K562 (cell line): ENCODE measurements at regions not wholly inside any gene's neighbourhood (a gene's known extent, or its start where the extent isn't known, plus 50 kb on each side); places are given as distances from the start of the nearest gene placed in this dataset.

Source experiments
- ATAC-seq: fragments of 200-7000 bp; cut with Tn5 transposase; 3 replicates; pipeline ENCODE4 v1.9.1; 2020; ENCODE audit warnings: moderate library complexity
- BruUV-seq: library from RNA; stranded (reverse); fragments of 400-500 nt; replicated peaks from 2 replicates; lab custom pipeline; 2021; lab: Mats Ljungman, UMichigan
- CTCF ChIA-PET: fragments of 300-600 bp; formaldehyde crosslinking; extraction: SDS; loops from one replicate; lab custom pipeline; 2021; ENCODE audit warnings: low intra/inter-chr PET ratio; lab: Yijun Ruan, JAX
- POLR2A ChIA-PET: fragments of 300-600, 350-650 bp; sonication (Branson Sonifier 250); formaldehyde crosslinking; extraction: SDS; loops from one replicate; lab custom pipeline; 2021; ENCODE audit warnings: antibody characterized with exemption, inconsistent platforms; lab: Yijun Ruan, JAX
- DNase-seq, 4 experiments: peaks; one replicate each; pipeline versions ENCODE4 v3.0.0 to v3.0.0-alpha.2; 2011 to 2018; ENCODE audit warnings: low spot score in 3 of 4, mixed read lengths in 3 of 4; ENCODE audit errors: extremely low read depth in 1 of 4
- FAIRE-seq: peaks from 2 replicates; lab custom pipeline; 2011; peaks lifted over from hg19 to GRCh38; lab: Jason Lieb, UNC
- H2AFZ ChIP-seq: 2 replicates; pipeline ENCODE4 v1.6.0; 2011; ENCODE audit warnings: low read depth, low read length, control low read depth, inconsistent platforms
- H3K27ac ChIP-seq: fragments of 200-600 bp; 3 replicates; pipeline ENCODE4 v1.8.0; 2011; ENCODE audit warnings: low read depth, mild to moderate bottlenecking, control low read depth, inconsistent platforms, low read length, moderate library complexity, mixed read lengths; ENCODE audit errors: extremely low read depth
- H3K27me3 ChIP-seq, 2 experiments: fragments of 300-600 bp in 1 of 2; 2 replicates in 1 of 2; 3 replicates in 1 of 2; pipeline versions ENCODE4 v1.6.0 to v1.8.0; 2011; ENCODE audit warnings: inconsistent platforms in 2 of 2, low read length in 2 of 2, mild to moderate bottlenecking in 1 of 2, mixed read lengths in 1 of 2, moderate library complexity in 1 of 2; ENCODE audit not compliant: control insufficient read depth in 2 of 2, insufficient read depth in 2 of 2
- H3K36me3 ChIP-seq: fragments of 300-600 bp; 3 replicates; pipeline ENCODE4 v1.8.0; 2011; ENCODE audit warnings: mild to moderate bottlenecking, low read length, inconsistent platforms; ENCODE audit not compliant: control insufficient read depth, insufficient read depth
- H3K4me1 ChIP-seq, 2 experiments: fragments of 200-600 bp in 1 of 2; replicated peaks in 1 of 2; 2 replicates in 1 of 2; 3 replicates in 1 of 2; pipeline versions ENCODE4 v1.5.1 to v1.8.0; 2011; ENCODE audit warnings: inconsistent platforms in 2 of 2, low read length in 2 of 2, mild to moderate bottlenecking in 1 of 2, mixed read lengths in 1 of 2, moderate library complexity in 1 of 2; ENCODE audit not compliant: control insufficient read depth in 2 of 2, insufficient read depth in 2 of 2
- H3K4me2 ChIP-seq: 2 replicates; pipeline ENCODE4 v1.6.1; 2011; ENCODE audit warnings: low read length, control low read depth, inconsistent platforms, mixed read lengths; ENCODE audit not compliant: insufficient read depth
- H3K4me3 ChIP-seq: fragments of 200-600 bp; sonication (generic), shearing (Covaris generic); 2 replicates; pipeline ENCODE4 v1.5.1; 2016; ENCODE audit warnings: control low read depth, inconsistent platforms
- H3K79me2 ChIP-seq: fragments of 200-600 bp; 3 replicates; pipeline ENCODE4 v1.8.0; 2011; ENCODE audit warnings: low read length, inconsistent platforms; ENCODE audit not compliant: control insufficient read depth, insufficient read depth
- H3K9ac ChIP-seq, 2 experiments: 2 replicates each; pipeline versions ENCODE4 v1.6.0 to v1.6.1; 2011; ENCODE audit warnings: low read depth in 2 of 2, low read length in 2 of 2, control low read depth in 1 of 2, inconsistent platforms in 1 of 2, mild to moderate bottlenecking in 1 of 2, mixed read lengths in 1 of 2; ENCODE audit not compliant: insufficient read depth in 1 of 2
- H3K9me1 ChIP-seq: one replicate; pipeline ENCODE4 v1.6.0; 2011; ENCODE audit warnings: inconsistent platforms, mild to moderate bottlenecking, low read length, moderate library complexity; ENCODE audit not compliant: control insufficient read depth, insufficient read depth
- H3K9me3 ChIP-seq: replicated peaks from 2 replicates; pipeline ENCODE4 v1.5.1; 2011; ENCODE audit warnings: low read depth, low read length, inconsistent platforms; ENCODE audit not compliant: control insufficient read depth, insufficient read depth
- H4K20me1 ChIP-seq: replicated peaks from 2 replicates; pipeline ENCODE4 v1.6.1; 2011; ENCODE audit warnings: low read length, inconsistent platforms, mixed read lengths; ENCODE audit not compliant: control insufficient read depth, insufficient read depth
- CCNT2 ChIP-seq: IDR thresholded peaks from 2 replicates; pipeline ENCODE4 v1.6.1; 2011; ENCODE audit warnings: borderline replicate concordance, low read depth, mild to moderate bottlenecking, moderate library complexity, mixed read lengths, low read length; ENCODE audit not compliant: insufficient read length; ENCODE audit errors: extremely low read depth
- EHMT2 ChIP-seq: fragments of 450-650 bp; IDR thresholded peaks from 2 replicates; pipeline ENCODE4 v1.6.1; 2018; ENCODE audit warnings: antibody characterized with exemption
- MXD1 ChIP-seq: fragments of 250-450 bp; sonication (Bioruptor Pico); IDR thresholded peaks from 2 replicates; pipeline ENCODE4 v1.8.0; 2021; ENCODE audit warnings: borderline replicate concordance, mild to moderate bottlenecking, moderate library complexity; ENCODE audit not compliant: poor library complexity, severe bottlenecking
- NELFE ChIP-seq: IDR thresholded peaks from 2 replicates; pipeline ENCODE4 v1.6.1; 2011; ENCODE audit warnings: mild to moderate bottlenecking; ENCODE audit not compliant: insufficient read depth, insufficient read length
- NR4A1 ChIP-seq, 2 experiments: fragments of 250-450 bp in 1 of 2; fragments of 450-650 bp in 1 of 2; sonication (Bioruptor Pico) in 1 of 2; IDR thresholded peaks; 2 replicates each; pipeline versions ENCODE4 v1.4.0 to v1.6.1; 2016 to 2020; ENCODE audit warnings: mild to moderate bottlenecking in 2 of 2, missing compliant biosample characterization in 1 of 2, missing genetic modification characterization in 1 of 2, moderate library complexity in 1 of 2
- ZNF609 ChIP-seq: sonication (generic); formaldehyde crosslinking; IDR thresholded peaks from 2 replicates; pipeline ENCODE4 v1.8.1; 2023; ENCODE audit warnings: missing genetic modification reagents, mild to moderate bottlenecking, borderline replicate concordance
- ZNF778 ChIP-seq: fragments of 450-650 bp; formaldehyde crosslinking; IDR thresholded peaks from 2 replicates; pipeline ENCODE4 v1.4.0; 2020; ENCODE audit warnings: mild to moderate bottlenecking, moderate library complexity
- WGBS: fragments of 100-300 bp; shearing (Covaris generic); methylation state at CpG from one replicate; pipeline ENCODE4 v1.1.6; 2016; ENCODE audit warnings: low coverage, mixed read lengths; ENCODE audit not compliant: insufficient coverage; ENCODE audit errors: missing lambda C conversion rate; 5-methylcytosine and 5-hydroxymethylcytosine counted together
- in situ Hi-C: fragments of 300-500 bp; cut with MboI; formaldehyde crosslinking; loops from 4 replicates; pipeline ENCODE4 v1.15.0; 2018; ENCODE audit warnings: inconsistent platforms, mixed read lengths
- intact Hi-C: fragments of 100-400 bp; cut with micrococcal nuclease; formaldehyde crosslinking; loops from 2 replicates; pipeline ENCODE4 v1.14.2; 2022

GRCh38 chr5:103910011-103910410 is 347.4 kb upstream of the NUDT12 start (continued):
- no peak for TF ChIP-seq ZNF609
- no peak for TF ChIP-seq CCNT2

GRCh38 chr5:103909391-103909790 is 346.8 kb upstream of the NUDT12 start:
- TF ChIP-seq ZNF778 (CRISPR knock-in tag) (no peak), NELFE (no peak), EHMT2 (no peak), MXD1 (no peak), NR4A1 (CRISPR knock-in tag; IDR thresholded peaks at IDR 0.05) (no peak), NR4A1 (tag; IDR thresholded peaks at IDR 0.05) (no peak)
- Histone ChIP-seq H3K36me3 (no peaks in the 10 kb centered on the region), H2AFZ (no peak overlapping the region), H3K27ac (no peak overlapping the region), H3K9me1 (no peaks in the 10 kb centered on the region), H3K79me2 (no peaks in the 10 kb centered on the region), H3K4me3 (no peak overlapping the region), H3K9ac (no peak overlapping the region), H3K4me2 (no peak overlapping the region), H3K9me3 (no peaks in the 10 kb centered on the region), H3K4me1 (no peaks in the 10 kb centered on the region), H4K20me1 (no peaks in the 10 kb centered on the region), H3K27me3 (no peaks in the 10 kb centered on the region)
- CTCF ChIA-PET, result no interaction called here
- DNase-seq, result no peak
- POLR2A ChIA-PET, result interaction anchor here (1.4 kb wide), 1 partner anchor 23 kb away, joined by 4 read pairs; no protein-coding TSS in a partner anchor
- in situ Hi-C loops (no loop called here), intact Hi-C loops (no loop called here)
- FAIRE-seq, result no peak
- ATAC-seq, result no peak
- no TSS peak for BruUV-seq
- WGBS, result 0% methylated on average over 3 of the region's 3 CpGs
